ENCODE measurements at regions not wholly inside any gene's neighbourhood (a gene's known extent, or its start where the extent isn't known, plus 50 kb on each side); places are given as distances from the start of the nearest gene placed in this dataset.

GRCh38 chr1:55322842-55323241, 107.7 kb upstream of the USP24 start:
- TF ChIP-seq CTCF (IDR thresholded peaks at IDR 0.05) (no peak), EZH2 (IDR thresholded peaks at IDR 0.05) (no peak)

Data from neural progenitor cell (in vitro differentiated cells).